ENCODE measurements at regions not wholly inside any gene's neighbourhood (a gene's known extent, or its start where the extent isn't known, plus 50 kb on each side); places are given as distances from the start of the nearest gene placed in this dataset.
"Not testable (repeated sequence)": the region's sequence is repeated elsewhere in the genome, so short reads cannot be mapped to it uniquely, and the experiment has no call there.

DNA sequence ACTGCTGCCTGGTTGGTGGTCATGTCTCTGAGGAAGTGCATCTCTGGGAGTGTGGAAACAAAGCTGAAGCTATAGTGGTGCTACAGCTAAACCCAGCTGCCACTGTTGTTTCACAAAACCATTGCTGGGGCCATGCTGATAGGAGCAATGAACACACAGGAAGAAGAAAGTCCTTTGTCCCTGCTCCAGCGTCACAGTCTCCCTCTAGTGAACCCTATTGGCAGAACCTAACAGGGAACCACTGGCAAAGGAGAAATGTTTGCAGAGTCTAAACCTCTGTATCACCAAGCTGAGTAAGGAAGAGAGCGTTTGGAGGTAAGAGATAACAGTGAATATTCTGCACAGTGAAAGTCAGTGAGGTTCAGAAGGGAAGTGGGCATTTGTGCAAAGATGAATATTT is 244.0 kb downstream of the YTHDC2 start:
- no peaks in the 10 kb centered on the region for H3K36me3 ChIP-seq
- H3K9ac ChIP-seq (ENCODE audit: low read depth in 2 of 2, low read length in 2 of 2): no peak overlapping the region
- no peak overlapping the region for H3K27ac ChIP-seq
- intact Hi-C loops (cut with DNase I): no loop called here
- no peak for DNase-seq
- no peak overlapping the region for H3K4me3 ChIP-seq
- H3K4me1 ChIP-seq: no peaks in the 10 kb centered on the region
- no peaks in the 10 kb centered on the region for H3K27me3 ChIP-seq
- H3K9me3 ChIP-seq: no peaks in the 10 kb centered on the region
- no peak for TF ChIP-seq CTCF (IDR thresholded peaks at IDR 0.05)

- no peaks in the 10 kb centered on the region for H3K36me3 ChIP-seq
- no peaks in the 10 kb centered on the region for H3K9me3 ChIP-seq
- no peak overlapping the region for H3K4me3 ChIP-seq
- no peak for TF ChIP-seq CTCF (IDR thresholded peaks at IDR 0.05)
- no peak for DNase-seq
- H3K27me3 ChIP-seq: no peaks in the 10 kb centered on the region
- intact Hi-C loops (cut with DNase I): no loop called here
- H3K4me1 ChIP-seq: no peaks in the 10 kb centered on the region
- H3K9ac ChIP-seq (ENCODE audit: low read depth in 2 of 2, low read length in 2 of 2): no peak overlapping the region
- no peak overlapping the region for H3K27ac ChIP-seq
These were observed 246.0 kb downstream of the YTHDC2 start for GRCh38 chr5:113759505-113759904.

- no peaks in the 10 kb centered on the region for H3K36me3 ChIP-seq
- no peak for DNase-seq
- H3K27ac ChIP-seq: no peak overlapping the region
- no peak overlapping the region for H3K4me3 ChIP-seq
- H3K4me1 ChIP-seq: no peaks in the 10 kb centered on the region
- intact Hi-C loops (cut with DNase I): no loop called here
- no peaks in the 10 kb centered on the region for H3K27me3 ChIP-seq
- H3K9ac ChIP-seq (ENCODE audit: low read depth in 2 of 2, low read length in 2 of 2): no peak overlapping the region
- no peaks in the 10 kb centered on the region for H3K9me3 ChIP-seq
- no peak for TF ChIP-seq CTCF (IDR thresholded peaks at IDR 0.05)
These were observed 247.0 kb downstream of the YTHDC2 start for GRCh38 chr5:113760486-113760885.

DNA sequence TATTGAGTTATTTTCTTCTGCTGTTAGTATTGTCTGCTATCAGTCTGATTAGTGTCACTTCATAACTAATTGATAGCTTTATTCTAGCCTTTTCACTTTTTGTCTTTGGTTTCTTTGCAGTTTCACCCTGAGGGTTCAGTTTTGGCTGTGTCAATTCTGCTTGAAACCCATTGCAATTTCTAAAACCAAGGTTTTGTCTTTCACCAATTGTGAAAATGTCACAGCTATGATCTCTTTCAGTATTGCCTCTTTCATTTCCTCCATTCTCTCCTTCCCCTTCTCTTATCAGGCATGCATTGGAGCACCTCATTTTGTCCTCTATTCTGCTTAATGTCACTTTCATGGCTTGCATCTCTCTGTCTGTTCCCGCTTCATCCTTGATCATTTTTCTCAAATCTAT is 248.1 kb downstream of the YTHDC2 start:
- Histone ChIP-seq H3K9me3 (no peaks in the 10 kb centered on the region), H3K36me3 (no peaks in the 10 kb centered on the region), H3K27ac (no peak overlapping the region), H3K4me3 (no peak overlapping the region), H3K4me1 (no peaks in the 10 kb centered on the region), H3K27me3 (no peaks in the 10 kb centered on the region), H3K9ac (ENCODE audit: low read depth in 2 of 2, low read length in 2 of 2) (no peak overlapping the region)
- no peak for DNase-seq
- no peak for TF ChIP-seq CTCF (IDR thresholded peaks at IDR 0.05)
- intact Hi-C loops (cut with DNase I): no loop called here

DNA sequence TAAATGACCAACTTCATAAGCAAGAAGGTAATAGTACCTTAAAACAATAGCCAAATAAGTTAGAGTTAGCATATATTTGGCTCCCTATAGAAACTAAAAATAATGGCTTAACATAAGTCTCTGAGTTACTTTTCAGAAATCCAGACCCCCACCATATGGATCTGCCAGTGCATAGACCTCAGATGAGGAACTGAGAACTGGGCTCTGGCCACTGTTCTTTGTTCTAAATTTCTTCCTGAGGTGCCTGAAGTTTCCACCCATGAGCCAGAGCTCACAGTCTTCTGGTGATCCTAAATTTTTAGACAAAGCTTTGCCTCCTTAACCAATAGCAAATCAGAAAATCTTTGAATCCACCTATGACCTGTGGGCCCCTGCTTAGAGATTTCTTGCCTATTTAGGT is 250.9 kb downstream of the YTHDC2 start:
- no peaks in the 10 kb centered on the region for H3K27me3 ChIP-seq
- H3K9me3 ChIP-seq: no peaks in the 10 kb centered on the region
- H3K4me1 ChIP-seq: no peaks in the 10 kb centered on the region
- intact Hi-C loops (cut with DNase I): no loop called here
- H3K4me3 ChIP-seq: no peak overlapping the region
- H3K36me3 ChIP-seq: no peaks in the 10 kb centered on the region
- no peak for DNase-seq
- no peak overlapping the region for H3K9ac ChIP-seq (ENCODE audit: low read depth in 2 of 2, low read length in 2 of 2)
- H3K27ac ChIP-seq: no peak overlapping the region
- TF ChIP-seq CTCF (IDR thresholded peaks at IDR 0.05): no peak

DNA sequence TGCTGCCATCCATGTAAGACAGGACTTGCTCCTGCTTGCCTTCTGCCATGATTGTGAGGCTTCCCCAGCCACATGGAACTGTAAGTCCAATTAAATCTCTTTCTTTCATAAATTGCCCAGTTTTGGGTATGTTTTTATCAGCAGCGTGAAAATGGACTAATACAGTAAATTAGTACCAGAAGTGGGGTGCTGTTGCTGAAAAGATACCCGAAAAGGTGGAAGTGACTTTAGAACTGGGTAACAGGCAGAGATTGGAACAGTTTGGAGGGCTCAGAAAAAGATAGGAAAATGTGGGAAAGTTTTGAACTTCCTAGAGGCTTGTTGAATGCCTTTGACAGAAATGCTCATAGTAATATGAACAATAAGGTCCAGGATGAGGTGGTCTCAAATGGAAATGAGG is 253.3 kb downstream of the YTHDC2 start:
- H3K9me3 ChIP-seq; H3K4me3 ChIP-seq; H3K27ac ChIP-seq; DNase-seq; H3K36me3 ChIP-seq; intact Hi-C loops (cut with DNase I); H3K27me3 ChIP-seq; H3K4me1 ChIP-seq; H3K9ac ChIP-seq (ENCODE audit: low read depth in 2 of 2, low read length in 2 of 2): not testable (repeated sequence)

All from colonic mucosa (tissue), 4 donors.